OCI-LY7 (cell line): ENCODE measurements at regions not wholly inside any gene's neighbourhood (a gene's known extent, or its start where the extent isn't known, plus 50 kb on each side); places are given as distances from the start of the nearest gene placed in this dataset.
"Not testable (repeated sequence)": the region's sequence is repeated elsewhere in the genome, so short reads cannot be mapped to it uniquely, and the experiment has no call there.

Experiments used
- BruUV-seq: library from RNA; stranded (reverse); fragments of 400-500 nt; replicated peaks from 2 replicates; lab custom pipeline; 2021; lab: Mats Ljungman, UMichigan
- CTCF ChIA-PET: fragments of 300-600 bp; sonication (Branson Sonifier 250); formaldehyde crosslinking; loops from one replicate; lab custom pipeline; 2022; ENCODE audit warnings: antibody characterized with exemption; ENCODE audit not compliant: unreplicated experiment; lab: Charles Lee
- POLR2A ChIA-PET: fragments of 300-600 bp; sonication (Branson Sonifier 250); formaldehyde crosslinking; loops from one replicate; lab custom pipeline; 2022; ENCODE audit warnings: antibody characterized with exemption; lab: Charles Lee
- DNase-seq: peaks from one replicate; pipeline ENCODE4 v3.0.0-alpha.2; 2015; ENCODE audit warnings: low spot score
- H2AFZ ChIP-seq: fragments of 200-600 bp; sonication (generic), shearing (Covaris generic); 2 replicates; pipeline ENCODE4 v1.6.1; 2014; ENCODE audit warnings: mild to moderate bottlenecking, antibody characterized with exemption, low read length, moderate library complexity
- H3K27ac ChIP-seq: fragments of 200-600 bp; sonication (generic); 2 replicates; pipeline ENCODE4 v1.5.1; 2014; ENCODE audit warnings: mixed run types, low read depth, mild to moderate bottlenecking, moderate library complexity, low read length, inconsistent platforms; ENCODE audit not compliant: poor library complexity, severe bottlenecking
- H3K36me3 ChIP-seq: fragments of 200-600 bp; sonication (generic); 2 replicates; pipeline ENCODE4 v1.6.1; 2014; ENCODE audit warnings: mild to moderate bottlenecking, antibody characterized with exemption, low read length, moderate library complexity, mixed read lengths; ENCODE audit not compliant: insufficient read depth
- H3K4me1 ChIP-seq: fragments of 200-600 bp; sonication (generic); 2 replicates; pipeline ENCODE4 v1.5.1; 2014; ENCODE audit warnings: mild to moderate bottlenecking, low read length; ENCODE audit not compliant: insufficient read depth, poor library complexity, severe bottlenecking
- H3K4me2 ChIP-seq: fragments of 200-600 bp; sonication (generic); 2 replicates; pipeline ENCODE4 v1.6.1; 2014; ENCODE audit warnings: mild to moderate bottlenecking, low read length
- H3K4me3 ChIP-seq: fragments of 200-600 bp; sonication (generic); 2 replicates; pipeline ENCODE4 v1.5.1; 2014; ENCODE audit warnings: mild to moderate bottlenecking, low read depth, low read length; ENCODE audit not compliant: poor library complexity, severe bottlenecking
- H3K79me2 ChIP-seq: fragments of 200-600 bp; sonication (generic); 2 replicates; pipeline ENCODE4 v1.6.1; 2016; ENCODE audit warnings: low read depth, mild to moderate bottlenecking, low read length, moderate library complexity, mixed read lengths; ENCODE audit not compliant: insufficient read depth
- H3K9me2 ChIP-seq: fragments of 200-600 bp; sonication (generic); 2 replicates; pipeline ENCODE4 v1.6.1; 2016; ENCODE audit warnings: mild to moderate bottlenecking, low read length, mixed read lengths; ENCODE audit not compliant: insufficient read depth
- H3K9me3 ChIP-seq: fragments of 200-600 bp; sonication (generic); 2 replicates; pipeline ENCODE4 v1.6.1; 2014; ENCODE audit warnings: mild to moderate bottlenecking, mixed run types, low read length, mixed read lengths
- H4K20me1 ChIP-seq: fragments of 200-600 bp; sonication (generic); 2 replicates; pipeline ENCODE4 v1.6.1; 2014; ENCODE audit warnings: mild to moderate bottlenecking, antibody characterized with exemption, low read length, moderate library complexity, mixed read lengths; ENCODE audit not compliant: insufficient read depth
- CTCF ChIP-seq: fragments of 200-600 bp; sonication (generic); conservative IDR thresholded peaks from 2 replicates; pipeline ENCODE4 v1.5.1; 2014; ENCODE audit warnings: mild to moderate bottlenecking, antibody characterized with exemption, low read length, moderate library complexity, mixed read lengths
- EZH2phosphoT487 ChIP-seq: fragments of 200-600 bp; sonication (generic); IDR thresholded peaks from 2 replicates; pipeline ENCODE4 v1.6.1; 2018; ENCODE audit warnings: low read depth, borderline replicate concordance, mild to moderate bottlenecking, mixed run types, antibody characterized with exemption, low read length, moderate library complexity, mixed read lengths
- intact Hi-C: fragments of 100-400 bp; cut with micrococcal nuclease; formaldehyde crosslinking; loops from one replicate; pipeline ENCODE4 v1.10.0; 2022; ENCODE audit not compliant: unreplicated experiment

- no peak overlapping the region for H3K27ac ChIP-seq
- POLR2A ChIA-PET, result no interaction called here
- H3K4me3 ChIP-seq, result no peak overlapping the region
- H3K4me2 ChIP-seq, result no peak overlapping the region
- H4K20me1 ChIP-seq, result no peaks in the 10 kb centered on the region
- intact Hi-C loops, result no loop called here
- no peak for TF ChIP-seq EZH2phosphoT487
- TF ChIP-seq CTCF, result no peak
- CTCF ChIA-PET, result no interaction called here
- DNase-seq, result no peak
- no peaks in the 10 kb centered on the region for H3K9me3 ChIP-seq
- no peak overlapping the region for H2AFZ ChIP-seq
- no peaks in the 10 kb centered on the region for H3K36me3 ChIP-seq
- no TSS peak for BruUV-seq
- H3K9me2 ChIP-seq, result no peaks in the 10 kb centered on the region
- no peaks in the 10 kb centered on the region for H3K79me2 ChIP-seq
- no peaks in the 10 kb centered on the region for H3K4me1 ChIP-seq
Measured at GRCh38 chr1:199522936-199523335, 504.6 kb upstream of the NR5A2 start.

- no peak for DNase-seq
- Histone ChIP-seq H3K27ac (no peak overlapping the region), H4K20me1 (no peaks in the 10 kb centered on the region), H3K79me2 (no peaks in the 10 kb centered on the region), H3K4me1 (no peaks in the 10 kb centered on the region), H3K9me3 (no peaks in the 10 kb centered on the region), H3K4me3 (no peak overlapping the region), H2AFZ (no peak overlapping the region), H3K36me3 (no peaks in the 10 kb centered on the region), H3K9me2 (no peaks in the 10 kb centered on the region), H3K4me2 (no peak overlapping the region)
- ChIA-PET POLR2A (interaction anchor here (1.0 kb wide), 1 partner anchor 32 kb away, joined by 3 read pairs; no protein-coding TSS in a partner anchor), CTCF (no interaction called here)
- intact Hi-C loops, result no loop called here
- TF ChIP-seq CTCF (no peak), EZH2phosphoT487 (no peak)
- BruUV-seq, result no TSS peak
Measured at GRCh38 chr1:199529324-199529723, 498.2 kb upstream of the NR5A2 start.

GRCh38 chr1:199533361-199533760, 494.1 kb upstream of the NR5A2 start:
- H3K36me3 ChIP-seq, H3K4me1 ChIP-seq, BruUV-seq, H3K4me2 ChIP-seq, H4K20me1 ChIP-seq, DNase-seq, H3K9me3 ChIP-seq, H2AFZ ChIP-seq, H3K27ac ChIP-seq, POLR2A ChIA-PET, H3K9me2 ChIP-seq, H3K79me2 ChIP-seq, H3K4me3 ChIP-seq, CTCF ChIA-PET: not testable (repeated sequence)
- intact Hi-C loops, result loop anchor here (10.0 kb wide), 1 partner anchor 409 kb away; no protein-coding TSS in a partner anchor
